Muscle of leg (tissue), 3 donors: ENCODE measurements at regions not wholly inside any gene's neighbourhood (a gene's known extent, or its start where the extent isn't known, plus 50 kb on each side); places are given as distances from the start of the nearest gene placed in this dataset.
A peak's percentile ranks its signal among the peaks of the same experiment; 100 is the strongest.
"Not testable (repeated sequence)": the region's sequence is repeated elsewhere in the genome, so short reads cannot be mapped to it uniquely, and the experiment has no call there.

Source experiments
- DNase-seq: peaks from one replicate; pipeline ENCODE4 v3.0.0; 2013
- H3K27ac ChIP-seq: one replicate; pipeline ENCODE4 v1.5.1; 2013; ENCODE audit warnings: mild to moderate bottlenecking, low read length, control low read depth
- H3K27me3 ChIP-seq: one replicate; pipeline ENCODE4 v1.6.1; 2013; ENCODE audit warnings: low read length; ENCODE audit not compliant: control insufficient read depth, insufficient read depth
- H3K36me3 ChIP-seq: one replicate; pipeline ENCODE4 v1.6.1; 2013; ENCODE audit warnings: low read length; ENCODE audit not compliant: control insufficient read depth, insufficient read depth
- H3K4me1 ChIP-seq: one replicate; pipeline ENCODE4 v1.6.1; 2013; ENCODE audit warnings: low read length; ENCODE audit not compliant: control insufficient read depth, insufficient read depth
- H3K4me3 ChIP-seq: one replicate; pipeline ENCODE4 v1.5.1; 2013; ENCODE audit warnings: low read length, control low read depth
- H3K9me3 ChIP-seq: replicated peaks from 2 replicates; pipeline ENCODE4 v1.6.1; 2013; ENCODE audit warnings: low read depth, low read length; ENCODE audit not compliant: control insufficient read depth
- WGBS: methylation state at CpG from one replicate; pipeline ENCODE4 v1.1.5; 2013; ENCODE audit warnings: missing lambda C conversion rate; ENCODE audit not compliant: insufficient coverage; 5-methylcytosine and 5-hydroxymethylcytosine counted together

DNA sequence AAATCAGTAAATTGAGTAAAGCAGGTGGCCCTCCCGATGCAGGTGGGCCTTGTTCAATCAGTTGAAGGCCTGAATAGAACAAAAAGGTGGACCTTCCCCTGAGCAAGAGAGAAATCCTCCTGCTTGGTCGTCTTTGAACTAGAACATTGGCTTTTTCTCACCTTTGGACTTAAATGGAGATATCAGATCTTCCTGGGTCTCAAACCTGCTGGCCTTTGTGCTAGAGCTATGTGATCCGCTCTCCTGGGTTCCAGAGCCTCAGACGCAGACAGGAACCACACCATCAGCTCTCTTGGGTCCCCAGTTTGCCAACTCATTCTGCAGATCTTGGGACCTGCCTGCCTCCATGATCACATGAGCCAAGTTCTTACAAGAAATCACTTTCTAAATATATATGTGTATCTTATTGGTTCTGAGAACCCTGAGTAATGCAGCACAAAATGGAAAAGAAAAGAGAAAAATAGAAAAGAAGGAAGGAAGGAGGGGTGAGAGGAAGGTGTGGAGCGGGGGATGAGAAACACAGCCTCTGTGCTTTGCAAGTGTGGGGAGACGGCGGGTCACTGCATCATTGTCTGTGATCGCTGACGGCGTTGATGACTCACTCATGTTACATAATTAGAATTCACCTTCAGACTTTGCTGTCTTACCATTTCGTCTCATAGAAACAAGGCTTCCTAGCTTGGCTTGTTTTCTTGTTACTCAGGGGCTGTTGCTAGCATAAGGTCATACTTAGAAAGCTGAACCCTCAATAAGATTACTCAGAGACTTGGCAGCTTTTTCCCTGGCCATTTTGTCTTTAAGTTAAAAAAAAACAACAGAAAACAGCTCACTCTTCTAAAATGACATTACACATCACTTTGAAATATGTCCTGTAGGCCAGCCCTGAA is 85.7 kb upstream of the NEDD9 start:
- no peak overlapping the region for H3K4me3 ChIP-seq
- WGBS, result 25% methylated on average over 9 of the region's 11 CpGs

GRCh38 chr6:11315743-11316437 is 83.4 kb upstream of the NEDD9 start:
- 93% methylated on average over 3 of the region's 5 CpGs for WGBS
- Histone ChIP-seq H3K27me3 (no peaks in the 10 kb centered on the region), H3K9me3 (no peaks in the 10 kb centered on the region), H3K27ac (peak overlapping the region; percentile 30), H3K4me1 (peaks cover 7% of the 10 kb centered on the region), H3K36me3 (no peaks in the 10 kb centered on the region), H3K4me3 (no peak overlapping the region)
- DNase-seq, result peak; percentile 45

More for the DNA sequence above, 85.7 kb upstream of the NEDD9 start:
- H3K4me1 ChIP-seq, result peaks cover 7% of the 10 kb centered on the region
- H3K27ac ChIP-seq, result peak overlapping the region; percentile 89
- no peaks in the 10 kb centered on the region for H3K36me3 ChIP-seq
- H3K27me3 ChIP-seq, result no peaks in the 10 kb centered on the region
- DNase-seq, result peak; percentile 96
- H3K9me3 ChIP-seq, result no peaks in the 10 kb centered on the region

DNA sequence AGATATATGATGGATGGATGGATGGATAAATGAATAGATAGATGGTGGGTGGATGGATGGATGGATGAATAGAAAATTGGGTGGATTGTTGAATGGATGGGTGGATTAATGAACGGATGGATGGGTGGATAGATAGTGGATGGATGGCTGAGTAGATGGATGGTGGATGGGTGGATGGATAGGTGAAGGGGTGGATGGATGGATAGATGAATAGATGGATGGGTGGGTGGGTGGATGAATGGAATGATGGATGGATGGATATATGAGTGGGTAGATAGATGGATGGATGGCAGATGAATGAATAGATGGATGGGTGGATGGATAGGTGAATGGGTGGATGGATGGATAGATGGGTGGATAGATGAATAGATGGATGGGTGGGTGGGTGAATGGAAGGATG is 80.7 kb upstream of the NEDD9 start:
- H3K27ac ChIP-seq, result no peak overlapping the region
- no peaks in the 10 kb centered on the region for H3K9me3 ChIP-seq
- DNase-seq, result no peak
- no peaks in the 10 kb centered on the region for H3K27me3 ChIP-seq
- WGBS, result 96% methylated on average over 1 of the region's 1 CpG
- H3K4me3 ChIP-seq, result no peak overlapping the region
- peaks cover 4% of the 10 kb centered on the region for H3K4me1 ChIP-seq
- H3K36me3 ChIP-seq, result no peaks in the 10 kb centered on the region

DNA sequence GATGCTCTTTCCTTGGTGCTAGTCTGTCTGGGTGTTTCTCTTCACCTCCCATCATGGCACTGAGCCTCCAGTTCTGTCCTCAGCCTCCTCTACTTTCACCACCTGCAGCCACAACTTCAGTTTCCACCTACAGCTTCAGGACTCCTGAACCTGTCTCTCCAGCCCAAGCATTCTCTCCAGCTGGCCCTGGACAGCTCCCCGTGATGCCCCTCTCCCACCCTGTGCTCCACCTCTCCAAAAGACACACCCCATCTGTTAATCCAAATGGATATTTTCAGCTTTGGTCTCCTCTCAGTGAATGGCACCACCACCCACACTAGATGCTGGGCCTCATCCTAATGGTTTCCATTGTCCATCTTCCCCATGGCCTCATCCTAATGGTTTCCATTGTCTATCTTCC is 79.5 kb upstream of the NEDD9 start:
- Histone ChIP-seq H3K9me3 (no peaks in the 10 kb centered on the region), H3K27me3 (no peaks in the 10 kb centered on the region), H3K27ac (no peak overlapping the region), H3K4me3 (no peak overlapping the region), H3K36me3 (no peaks in the 10 kb centered on the region), H3K4me1 (no peaks in the 10 kb centered on the region)
- DNase-seq, result no peak
- 80% methylated on average over 1 of the region's 1 CpG for WGBS

DNA sequence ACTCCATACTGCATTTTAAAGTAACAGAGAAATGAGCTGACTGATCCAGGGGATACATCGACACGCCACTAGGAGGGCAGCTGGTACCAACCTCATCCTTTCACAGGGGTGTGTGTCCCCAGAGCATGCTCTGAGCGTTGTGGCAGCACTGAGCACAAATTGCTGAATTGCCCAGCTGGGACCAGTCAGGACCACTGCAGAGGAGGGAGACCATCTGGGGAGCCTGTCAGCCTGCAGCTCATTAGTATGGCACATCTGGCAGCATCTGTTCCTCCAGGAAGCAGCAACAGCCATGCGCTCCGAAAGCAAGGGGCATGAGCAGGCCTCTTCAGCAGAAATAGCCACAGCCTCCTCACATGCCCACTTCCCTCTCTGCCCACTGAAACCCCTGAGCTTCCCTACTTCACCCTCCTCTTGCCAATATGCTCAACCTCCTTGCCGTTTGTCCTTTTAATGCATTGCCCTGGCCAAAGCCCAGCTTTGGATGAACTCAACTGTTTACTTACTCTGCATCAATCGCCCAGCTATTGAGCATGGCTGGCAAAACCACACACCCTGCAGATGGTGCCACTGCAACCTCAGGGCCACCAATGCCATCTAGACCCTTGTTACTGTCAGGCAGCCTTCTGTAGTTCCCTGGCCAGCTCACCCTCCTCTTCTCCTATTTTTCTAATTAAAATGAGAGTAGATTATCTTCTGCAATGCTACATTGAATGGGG is 77.6 kb upstream of the NEDD9 start:
- Histone ChIP-seq H3K27ac (no peak overlapping the region), H3K36me3 (no peaks in the 10 kb centered on the region), H3K4me1 (no peaks in the 10 kb centered on the region), H3K27me3 (no peaks in the 10 kb centered on the region), H3K9me3 (no peaks in the 10 kb centered on the region), H3K4me3 (no peak overlapping the region)
- DNase-seq, result peak; percentile 49
- 42% methylated on average over 4 of the region's 7 CpGs for WGBS

DNA sequence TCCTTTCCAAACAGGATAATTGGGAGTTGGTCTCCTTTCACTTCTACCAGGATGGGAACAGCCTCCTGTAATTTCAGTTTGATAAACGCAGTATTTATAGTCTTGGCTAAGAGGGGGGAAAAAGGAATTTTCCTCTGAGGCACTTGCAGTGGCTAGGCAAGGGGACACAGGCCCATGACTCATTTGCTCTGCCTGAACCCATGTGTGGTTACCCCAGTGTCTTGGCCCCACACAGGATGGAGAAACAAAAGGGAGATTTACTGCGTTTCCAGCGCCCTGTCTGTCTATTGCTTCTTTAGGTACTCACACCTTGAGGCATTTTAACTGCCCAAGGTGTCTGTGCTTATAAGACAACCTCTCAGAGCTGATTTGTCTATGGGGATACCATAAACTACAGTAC is 74.8 kb upstream of the NEDD9 start:
- Histone ChIP-seq H3K9me3 (no peaks in the 10 kb centered on the region), H3K4me3 (no peak overlapping the region), H3K27ac (no peak overlapping the region), H3K27me3 (no peaks in the 10 kb centered on the region), H3K36me3 (no peaks in the 10 kb centered on the region), H3K4me1 (no peaks in the 10 kb centered on the region)
- DNase-seq, result no peak
- WGBS, result no CpG with 5 or more reads among the region's 3 CpGs

DNA sequence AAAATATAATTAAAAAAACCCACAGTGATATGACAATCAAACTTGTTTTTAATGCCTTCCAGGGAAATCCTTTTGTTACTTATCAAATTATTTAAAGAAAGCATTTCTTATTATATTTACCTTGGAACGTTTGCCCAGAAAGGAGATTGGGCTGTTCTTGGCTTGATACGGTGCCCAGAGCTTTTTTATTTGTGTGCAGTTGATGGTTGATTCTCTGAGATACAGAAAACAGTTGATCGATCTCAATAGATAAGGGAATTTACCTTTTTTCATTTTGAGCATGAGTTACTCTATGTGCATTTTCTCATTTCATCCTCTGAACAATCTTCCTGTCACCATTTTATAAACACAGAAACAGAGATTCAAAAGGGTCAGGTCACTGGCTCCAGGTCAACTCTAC is 72.5 kb upstream of the NEDD9 start:
- WGBS, result no CpG with 5 or more reads among the region's 3 CpGs

GRCh38 chr6:11299876-11300428 is 67.5 kb upstream of the NEDD9 start:
- no CpG with 5 or more reads among the region's 5 CpGs for WGBS
- not testable (repeated sequence) for H3K27me3 ChIP-seq, H3K9me3 ChIP-seq, DNase-seq, H3K4me3 ChIP-seq, H3K27ac ChIP-seq, H3K36me3 ChIP-seq, H3K4me1 ChIP-seq

More for the DNA sequence above, 72.5 kb upstream of the NEDD9 start:
- Histone ChIP-seq H3K27me3 (no peaks in the 10 kb centered on the region), H3K4me3 (no peak overlapping the region), H3K9me3 (no peaks in the 10 kb centered on the region), H3K27ac (no peak overlapping the region), H3K4me1 (no peaks in the 10 kb centered on the region), H3K36me3 (no peaks in the 10 kb centered on the region)
- no peak for DNase-seq

- not testable (repeated sequence) for H3K4me3 ChIP-seq, H3K27me3 ChIP-seq, H3K27ac ChIP-seq, H3K4me1 ChIP-seq, DNase-seq, H3K36me3 ChIP-seq, H3K9me3 ChIP-seq
- WGBS, result 67% methylated on average over 3 of the region's 5 CpGs
Measured at GRCh38 chr6:11299421-11299784, 66.9 kb upstream of the NEDD9 start.
